ENCODE measurements at regions not wholly inside any gene's neighbourhood (a gene's known extent, or its start where the extent isn't known, plus 50 kb on each side); places are given as distances from the start of the nearest gene placed in this dataset.
"Not testable (repeated sequence)": the region's sequence is repeated elsewhere in the genome, so short reads cannot be mapped to it uniquely, and the experiment has no call there.

DNA sequence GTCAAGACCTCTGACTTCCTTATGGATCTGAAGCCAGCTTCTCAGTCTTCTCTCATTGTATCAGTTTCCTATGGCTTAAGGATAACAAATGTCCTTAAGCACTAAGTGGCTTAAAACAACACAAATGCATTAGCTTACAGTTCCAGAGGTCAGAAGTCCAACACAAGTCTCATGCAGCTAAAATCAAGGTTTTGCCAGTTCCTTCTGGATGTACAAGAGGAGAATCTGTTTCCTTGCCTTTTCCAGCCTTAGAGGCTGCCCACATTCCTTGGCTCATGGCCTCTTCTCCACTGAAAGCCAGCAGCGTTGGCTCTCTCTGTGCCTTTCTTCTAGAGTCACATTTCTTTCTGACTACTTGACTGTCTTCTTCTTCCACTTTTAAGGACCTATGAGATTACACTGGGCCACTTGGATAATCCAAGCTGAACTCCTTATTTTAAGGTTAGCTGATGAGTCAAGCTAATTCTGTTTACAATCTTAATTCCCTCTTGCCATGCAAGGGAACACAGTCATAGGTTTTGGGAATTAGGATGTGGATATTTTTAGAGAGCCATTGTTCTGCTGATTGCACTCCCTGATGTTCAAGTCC, 179.0 kb downstream of the BCAS1 start:
- DNase-seq (ENCODE audit: low read depth) = peak; percentile 18

DNA sequence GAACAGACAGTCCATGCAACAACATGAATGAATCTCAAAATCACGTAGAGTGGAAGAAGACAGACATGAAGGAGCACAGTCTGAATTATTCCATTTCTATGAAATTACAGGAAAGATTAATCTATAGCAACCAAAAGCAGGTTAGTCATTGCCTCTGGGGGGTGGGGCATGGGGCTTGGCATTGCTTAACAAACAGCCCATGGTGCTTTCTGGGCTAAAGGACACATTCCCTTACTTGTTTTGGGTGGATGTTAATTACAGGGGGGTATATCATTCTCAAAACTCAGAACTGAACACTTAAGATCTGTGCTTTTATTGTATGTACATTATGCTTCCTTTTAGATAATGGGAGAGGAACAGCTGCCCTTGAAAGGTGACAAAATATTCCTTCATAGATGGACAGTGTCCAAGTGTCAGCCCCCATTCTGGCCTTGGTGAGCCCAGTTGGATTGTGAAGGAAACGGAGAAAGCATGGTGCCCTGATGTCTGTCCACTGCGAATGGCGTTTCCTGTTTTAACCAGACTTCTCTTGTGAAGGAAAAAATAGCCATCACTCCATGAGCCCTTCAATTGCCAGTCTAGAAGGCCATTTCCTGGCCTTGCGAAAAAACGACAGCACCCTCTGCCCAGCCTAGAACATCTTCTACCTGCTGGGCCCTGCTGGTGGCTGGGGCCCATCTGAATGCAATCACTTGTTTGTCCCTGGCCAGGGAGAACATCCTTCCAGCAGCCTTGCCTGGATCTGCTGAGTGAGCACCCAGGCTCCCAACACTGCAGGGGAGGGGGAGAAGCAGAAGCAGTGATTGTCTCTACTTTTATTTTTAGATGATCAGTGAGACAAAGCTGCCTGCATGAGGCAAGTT, 179.7 kb downstream of the BCAS1 start:
- no peak for DNase-seq (ENCODE audit: low read depth)

- no peak for DNase-seq (ENCODE audit: low read depth)
These were observed 180.8 kb downstream of the BCAS1 start for GRCh38 chr20:53889411-53890148.

DNA sequence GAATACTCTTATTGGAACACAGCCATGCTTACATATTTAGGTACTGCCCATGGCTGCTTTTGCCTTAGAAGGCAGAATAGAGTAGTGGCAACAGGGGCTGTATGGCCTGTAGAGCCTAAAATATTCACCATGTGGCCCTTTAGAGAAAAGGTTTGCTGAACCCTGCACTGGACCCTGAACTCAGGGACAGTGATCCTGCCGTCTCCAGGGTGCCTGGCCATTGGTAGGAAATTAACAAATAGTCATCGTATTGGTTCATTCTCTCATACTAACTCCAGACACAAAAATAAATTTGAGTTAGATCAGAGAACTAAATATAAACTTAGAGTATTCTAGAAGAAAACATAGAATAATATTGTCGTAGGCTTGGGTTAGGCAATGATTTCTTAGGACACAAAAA, 181.4 kb downstream of the BCAS1 start:
- no peak for DNase-seq (ENCODE audit: low read depth)

- DNase-seq (ENCODE audit: low read depth) = no peak
These were observed 181.9 kb downstream of the BCAS1 start for GRCh38 chr20:53888510-53888909.

GRCh38 chr20:53887973-53888372, 182.4 kb downstream of the BCAS1 start:
- DNase-seq (ENCODE audit: low read depth) = no peak

DNA sequence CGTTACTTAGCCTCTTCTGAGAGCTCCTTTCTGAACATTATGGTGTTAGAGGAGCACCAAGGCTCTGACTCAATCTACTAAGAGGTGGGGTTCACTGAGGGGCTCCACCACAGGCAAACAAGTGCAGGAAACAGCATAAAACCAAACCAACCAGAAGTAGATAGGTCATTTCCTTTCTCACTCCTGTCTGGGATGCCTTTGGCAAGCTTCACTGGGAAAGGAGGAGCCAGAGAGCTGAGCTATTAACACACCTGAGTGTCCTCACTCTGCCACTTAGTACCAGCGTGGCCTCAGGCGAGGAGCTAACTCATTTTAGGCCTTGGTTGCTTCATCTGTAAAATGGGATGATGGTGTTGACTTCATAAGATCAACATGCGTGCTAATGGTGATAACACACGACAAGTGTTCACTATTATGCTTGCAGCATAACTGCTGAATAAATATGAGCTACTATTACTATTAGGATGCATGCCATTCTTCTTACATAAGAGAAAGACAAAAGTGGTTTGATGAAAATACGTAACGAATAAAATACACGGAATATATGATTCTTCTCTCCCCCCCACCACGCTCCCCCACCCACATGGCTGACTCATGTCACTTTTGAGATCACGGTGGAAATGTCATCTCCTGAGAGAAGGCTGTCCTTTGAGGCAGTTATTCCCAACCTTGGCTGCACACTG, 185.4 kb downstream of the BCAS1 start:
- no peak for DNase-seq (ENCODE audit: low read depth)

DNA sequence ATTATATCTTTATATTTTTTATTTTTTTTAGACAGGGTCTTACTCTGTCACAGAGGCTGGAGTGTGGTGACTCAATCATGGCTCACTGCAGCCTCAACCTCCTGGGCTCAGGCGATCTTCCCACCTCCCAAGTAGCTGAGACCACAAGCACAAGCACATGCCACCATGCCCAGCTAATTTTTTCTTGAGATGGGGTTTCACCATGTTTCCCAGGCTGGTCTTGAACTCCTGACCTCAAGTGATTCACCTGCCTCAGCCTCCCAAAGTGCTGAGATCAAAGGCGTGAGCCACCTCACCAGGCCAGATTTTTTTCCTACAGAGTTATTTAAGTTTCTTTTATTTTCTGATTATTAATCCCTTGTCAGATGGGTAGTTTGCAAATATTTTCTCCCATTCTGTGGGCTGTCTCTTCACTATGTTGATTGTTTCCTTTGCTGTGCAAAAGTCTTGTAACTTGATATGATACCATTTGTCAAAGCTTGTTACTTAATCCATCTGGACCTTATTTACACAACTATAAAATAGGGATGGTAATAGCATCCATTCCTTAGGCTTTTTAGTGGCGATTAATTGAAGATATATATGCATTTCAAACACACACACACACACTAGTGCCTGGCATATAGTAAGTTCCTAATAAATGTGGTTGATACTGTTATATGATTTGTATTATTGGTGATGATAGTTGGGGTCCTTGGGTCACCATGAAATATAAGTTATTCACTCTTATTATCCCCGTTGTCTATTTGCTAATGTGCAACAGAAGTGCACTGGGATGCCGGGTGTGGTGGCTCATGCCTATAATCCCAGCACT, 187.1 kb downstream of the BCAS1 start:
- peak; percentile 68 for DNase-seq (ENCODE audit: low read depth)

DNA sequence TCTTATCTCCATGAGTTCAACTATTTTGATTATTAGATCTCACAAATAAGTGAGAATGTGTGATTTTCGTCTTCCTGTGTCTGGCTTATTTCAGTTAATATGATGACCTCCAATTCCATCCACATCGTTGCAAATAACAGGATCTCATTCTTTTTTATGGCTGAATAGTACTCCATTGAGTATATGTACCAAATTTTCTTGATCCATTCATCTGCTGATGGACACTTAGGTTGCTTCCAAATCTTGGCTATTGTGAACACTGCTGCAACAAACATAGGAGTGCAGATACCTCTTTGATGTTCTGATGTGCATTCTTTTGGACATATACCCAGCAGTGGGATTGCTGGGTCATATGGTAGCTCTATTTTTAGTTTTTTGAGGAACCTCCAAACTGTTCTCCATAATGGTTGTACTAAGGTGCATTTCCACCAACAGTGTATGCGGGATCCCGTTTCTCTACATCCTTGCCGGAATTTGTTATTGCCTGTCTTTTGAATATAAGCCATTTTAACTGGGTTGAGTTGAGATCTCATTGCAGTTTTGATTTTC, 187.9 kb downstream of the BCAS1 start:
- not testable (repeated sequence) for DNase-seq (ENCODE audit: low read depth)

DNA sequence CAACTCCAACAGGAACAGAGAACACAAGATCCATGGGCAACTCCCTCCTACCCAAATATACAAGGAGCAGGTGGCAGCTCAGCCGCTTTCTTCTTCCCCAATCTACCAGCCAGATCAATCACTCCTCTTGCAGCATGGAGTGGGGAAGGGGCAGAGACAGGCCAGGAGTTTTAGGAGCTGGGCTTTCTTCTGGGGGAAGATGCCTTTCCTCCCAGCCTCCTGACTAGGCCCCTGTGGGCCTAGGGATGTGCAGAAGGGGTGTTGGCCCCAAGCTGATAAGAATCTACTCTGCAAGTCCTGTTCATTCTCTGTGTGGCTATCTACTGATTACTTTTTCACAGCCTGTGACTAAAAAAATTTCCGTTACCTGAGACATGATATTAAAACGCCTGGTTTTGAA, 189.0 kb downstream of the BCAS1 start:
- DNase-seq (ENCODE audit: low read depth) = no peak

DNA sequence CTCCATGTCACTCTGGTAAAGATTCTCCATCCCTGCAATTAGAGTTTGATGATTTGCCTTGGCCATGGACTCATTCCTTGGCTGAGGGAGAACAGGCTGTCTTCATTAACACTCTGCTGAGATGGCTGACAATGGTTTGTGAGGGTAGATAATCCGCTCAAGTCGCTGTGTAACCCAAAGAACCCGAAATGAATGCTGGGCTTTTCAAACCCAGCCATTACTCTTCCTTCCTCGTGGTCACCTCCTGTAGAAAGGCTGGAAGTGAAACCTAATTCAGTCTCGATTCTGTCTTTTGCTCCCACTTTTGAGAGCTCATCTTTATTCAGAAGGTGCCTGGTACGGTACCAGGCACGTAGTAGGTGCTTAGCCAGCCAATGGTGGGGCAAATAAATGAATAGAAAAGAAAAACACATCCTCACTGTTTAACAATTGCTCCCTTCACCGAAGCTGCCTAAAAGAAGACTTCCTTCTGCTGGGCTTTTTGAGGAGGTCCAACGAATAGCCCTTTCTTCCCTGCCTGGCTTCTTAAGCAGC, 190.2 kb downstream of the BCAS1 start:
- no peak for DNase-seq (ENCODE audit: low read depth)

GRCh38 chr20:53879048-53879684, 191.2 kb downstream of the BCAS1 start:
- peak; percentile 18 for DNase-seq (ENCODE audit: low read depth)

DNA sequence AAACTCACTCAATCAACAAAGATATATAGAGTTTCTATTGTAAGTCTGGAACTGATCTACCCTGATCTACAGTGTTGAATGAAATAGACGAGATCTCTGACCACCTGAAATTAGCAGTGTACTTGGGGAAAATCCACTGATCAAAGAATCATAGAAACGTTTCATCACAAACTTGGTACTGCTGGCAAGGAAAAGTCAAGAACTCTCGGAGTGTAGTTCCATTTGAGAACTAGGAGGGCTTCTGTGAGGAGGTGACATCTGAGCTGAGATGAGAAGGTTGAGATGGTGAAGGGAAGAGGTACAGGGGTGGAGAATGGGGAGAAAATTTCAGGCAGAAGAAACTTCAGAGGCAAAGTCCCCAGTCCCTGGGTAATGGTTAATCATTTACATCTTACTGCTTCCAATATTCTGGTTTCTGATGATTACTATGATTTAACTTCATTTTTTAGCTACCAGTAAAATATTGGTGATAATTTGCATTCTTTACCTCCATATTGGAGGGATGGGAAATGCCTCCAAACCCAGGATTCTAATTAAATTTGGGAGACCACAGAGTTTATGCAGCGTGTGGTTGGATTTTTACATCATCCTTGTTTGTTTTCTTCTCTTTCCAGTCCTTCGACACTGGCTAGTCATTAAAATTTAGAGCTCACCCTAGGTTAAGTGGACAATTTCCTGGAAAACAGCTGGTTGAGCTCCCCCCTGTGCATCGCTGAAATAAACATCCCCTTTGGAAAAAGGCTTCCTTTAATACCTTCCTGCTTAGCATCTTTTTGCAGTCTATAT, 191.9 kb downstream of the BCAS1 start:
- DNase-seq (ENCODE audit: low read depth) = no peak

DNA sequence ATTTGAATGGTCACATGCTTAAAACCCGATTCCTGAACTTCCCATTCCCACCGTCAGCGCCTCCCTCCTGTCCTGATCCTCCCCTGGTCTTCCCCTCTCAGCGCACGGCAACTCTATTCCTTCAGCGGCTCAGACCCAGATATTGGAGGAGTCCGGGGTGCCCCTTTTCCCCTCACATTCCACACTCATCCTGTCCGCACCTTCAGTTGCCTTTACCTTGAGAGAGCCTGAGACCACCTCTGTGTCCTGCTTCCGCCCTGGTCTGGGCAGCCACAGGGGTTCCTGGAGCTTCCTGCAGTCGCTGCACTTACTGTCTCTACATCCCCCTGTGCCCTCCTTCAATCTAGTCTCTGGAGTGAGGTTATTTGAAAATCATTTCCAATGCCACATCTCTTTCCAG, 193.4 kb downstream of the BCAS1 start:
- DNase-seq (ENCODE audit: low read depth) = no peak

DNA sequence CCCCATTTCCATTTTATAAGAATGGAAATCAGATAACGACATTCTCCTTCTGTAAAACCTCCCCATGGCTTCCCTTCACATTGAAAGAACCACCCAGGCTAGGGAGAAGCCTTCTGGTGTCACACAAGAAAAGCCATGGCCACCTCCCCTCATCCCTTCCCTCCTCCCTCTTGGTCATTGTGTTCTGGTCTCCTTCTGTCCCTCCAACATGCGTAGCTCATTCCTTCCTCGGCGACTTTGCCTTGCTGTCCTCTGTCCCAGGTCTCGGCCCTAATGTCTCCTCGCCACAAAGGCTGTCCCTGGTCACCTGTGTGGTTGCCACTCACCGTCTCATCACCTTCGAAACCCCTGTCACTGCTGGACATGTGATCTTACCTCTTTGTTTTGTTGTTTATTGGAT, 193.9 kb downstream of the BCAS1 start:
- no peak for DNase-seq (ENCODE audit: low read depth)

DNA sequence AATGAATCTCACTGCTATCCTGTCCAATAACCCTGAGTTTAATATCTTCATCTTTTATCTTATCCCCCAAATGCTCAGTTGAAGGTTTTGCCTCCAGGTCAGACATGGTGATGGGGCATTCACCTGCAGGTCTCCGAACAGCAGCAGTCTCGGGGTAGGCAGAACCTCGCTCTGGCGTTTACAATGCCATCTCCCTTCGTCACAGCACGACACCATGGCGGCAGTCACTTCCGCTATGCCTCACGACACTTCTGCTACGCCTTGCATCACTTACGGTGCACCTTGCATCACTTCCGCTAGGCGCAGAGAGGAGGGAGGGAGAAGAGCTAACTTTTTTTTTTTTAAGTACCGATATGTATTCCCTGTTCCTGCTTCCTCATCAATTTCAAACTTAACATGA, 194.9 kb downstream of the BCAS1 start:
- no peak for DNase-seq (ENCODE audit: low read depth)

GRCh38 chr20:53874706-53875105, 195.7 kb downstream of the BCAS1 start:
- DNase-seq (ENCODE audit: low read depth) = no peak

GRCh38 chr20:53874104-53874503, 196.3 kb downstream of the BCAS1 start:
- no peak for DNase-seq (ENCODE audit: low read depth)

DNA sequence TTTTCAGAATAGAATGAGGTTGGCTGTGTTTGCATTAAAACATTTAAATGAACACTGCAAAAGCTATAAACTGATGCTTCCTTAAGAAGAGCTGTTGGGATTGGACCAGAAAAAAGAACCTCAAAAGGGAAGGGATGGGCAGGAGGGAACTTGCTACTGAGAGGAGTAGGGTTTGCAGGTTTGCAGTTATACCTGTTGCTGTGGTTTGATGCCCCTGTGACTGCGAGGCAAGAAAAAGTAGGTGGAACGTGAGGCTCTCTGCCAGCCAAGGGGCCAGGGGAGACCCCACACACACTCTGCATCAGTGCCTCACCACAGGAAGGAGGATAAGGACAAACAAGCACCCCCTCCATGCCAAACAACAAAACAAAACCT, 197.2 kb downstream of the BCAS1 start:
- DNase-seq (ENCODE audit: low read depth) = no peak

Measured in myocyte (in vitro differentiated cells).